ENCODE measurements at regions not wholly inside any gene's neighbourhood (a gene's known extent, or its start where the extent isn't known, plus 50 kb on each side); places are given as distances from the start of the nearest gene placed in this dataset.
A peak's percentile ranks its signal among the peaks of the same experiment; 100 is the strongest.
"Not testable (repeated sequence)": the region's sequence is repeated elsewhere in the genome, so short reads cannot be mapped to it uniquely, and the experiment has no call there.

DNA sequence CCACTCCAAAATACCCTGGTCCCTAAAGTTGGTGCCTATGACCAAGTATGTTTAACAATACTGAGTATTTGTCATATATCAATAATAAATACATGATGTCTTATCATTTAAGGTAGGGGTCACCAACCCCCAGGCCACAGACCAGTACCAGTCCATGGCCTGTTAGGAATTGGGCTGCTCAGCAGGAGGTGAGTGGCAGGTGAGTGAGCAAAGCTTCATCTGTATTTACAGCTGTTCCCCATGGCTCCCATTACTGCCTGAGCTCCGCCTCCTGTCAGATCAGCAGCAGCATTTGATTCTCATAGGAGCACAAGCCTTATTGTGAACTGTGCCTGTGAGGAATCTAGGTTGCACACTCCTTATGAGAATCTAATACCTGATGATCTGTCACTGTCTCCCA lies 126.2 kb downstream of the HNRNPD start:
- DNase-seq (ENCODE audit: low read depth) = no peak

DNA sequence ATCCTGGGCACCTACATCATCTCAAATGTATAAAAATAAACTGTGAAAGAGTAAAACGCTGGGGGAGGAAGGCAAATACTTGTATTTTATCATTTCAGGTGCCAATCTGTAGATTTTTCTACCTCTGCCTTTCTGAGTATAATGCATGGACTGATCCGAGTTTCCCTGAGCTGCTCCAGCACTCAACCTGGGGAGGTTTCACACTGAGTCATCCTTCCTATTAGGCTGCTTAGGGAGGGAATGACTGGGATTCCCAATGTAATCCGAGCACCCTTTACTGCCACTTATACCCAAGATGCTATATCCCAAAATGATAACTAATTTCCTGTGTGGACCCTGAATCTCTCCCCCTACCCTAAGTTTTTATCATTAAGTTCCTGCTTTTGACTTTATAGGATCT lies 126.6 kb downstream of the HNRNPD start:
- no peak for DNase-seq (ENCODE audit: low read depth)

DNA sequence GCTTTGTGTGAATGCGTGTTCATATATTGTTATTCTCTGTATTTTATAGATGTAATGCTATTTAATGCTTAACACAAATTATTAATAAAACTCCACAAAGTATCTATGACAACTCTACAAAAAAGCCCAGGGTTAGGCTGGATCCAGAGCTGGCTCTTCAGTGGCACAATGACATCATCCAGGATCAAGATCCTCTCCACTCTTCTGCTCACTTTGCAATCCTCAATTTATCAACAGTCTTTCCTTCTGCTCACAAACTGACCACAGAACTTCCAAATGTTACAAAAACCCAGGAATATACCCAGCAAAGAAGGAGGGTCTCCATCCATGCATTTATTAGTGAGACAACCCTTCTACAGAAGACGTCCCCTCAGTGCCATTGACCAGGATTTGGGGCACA lies 132.3 kb downstream of the HNRNPD start:
- no peak for DNase-seq (ENCODE audit: low read depth)

DNA sequence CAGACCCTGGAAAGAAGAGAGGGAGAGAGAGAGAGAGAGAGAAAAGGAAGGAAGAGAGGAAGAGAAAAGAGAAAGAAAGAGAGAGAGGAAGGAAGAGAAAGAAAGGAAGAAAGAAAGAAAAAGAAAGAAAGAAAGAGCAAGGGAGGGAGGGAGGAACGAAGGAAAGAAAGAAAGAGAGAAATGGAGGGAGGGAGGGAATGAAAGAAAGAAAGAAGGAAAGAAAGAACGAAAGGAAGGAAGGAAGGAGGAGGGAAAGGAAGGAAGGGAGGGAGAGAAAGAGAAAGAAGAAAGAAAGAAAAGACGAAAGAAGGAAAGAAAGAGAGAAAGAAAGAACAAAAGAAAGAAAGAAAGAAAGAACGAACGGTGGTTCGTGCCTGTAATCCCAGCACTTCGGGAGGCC lies 133.4 kb downstream of the HNRNPD start:
- DNase-seq (ENCODE audit: low read depth) = no peak

DNA sequence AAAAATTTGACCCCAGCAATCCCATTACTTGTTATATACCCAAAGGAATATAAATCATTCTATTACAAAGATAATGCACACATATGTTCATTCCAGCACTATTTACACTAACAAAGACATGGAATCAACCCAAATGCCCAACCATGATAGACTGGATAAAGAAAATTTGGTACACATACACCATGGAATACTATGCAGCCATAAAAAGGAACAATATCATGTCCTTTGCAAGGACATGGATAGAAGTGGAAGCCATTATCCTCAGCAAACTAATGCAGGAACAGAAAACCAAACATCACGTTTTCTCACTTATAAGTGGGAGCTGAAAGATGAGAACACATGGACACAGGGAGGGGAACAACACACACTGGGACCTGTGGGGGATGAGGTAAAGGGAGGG lies 136.6 kb downstream of the HNRNPD start:
- not testable (repeated sequence) for DNase-seq (ENCODE audit: low read depth)

DNA sequence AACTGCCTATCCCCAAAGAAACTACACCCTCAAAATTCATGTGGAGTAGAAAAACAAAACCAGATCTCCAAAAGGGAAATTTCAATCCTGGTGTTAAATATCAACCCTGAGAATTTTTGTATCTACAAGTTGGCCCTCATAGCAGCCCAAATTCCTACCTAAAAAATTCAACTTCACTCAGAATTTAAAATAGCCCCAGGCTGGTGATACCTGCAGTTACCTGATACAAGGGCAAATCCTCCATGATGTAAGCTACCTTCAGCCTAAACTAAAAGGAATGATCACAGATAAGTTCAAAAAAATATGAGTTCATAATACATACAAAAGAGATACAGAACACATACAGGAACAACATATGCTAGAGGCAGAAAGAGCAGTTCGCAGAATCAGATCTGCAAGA lies 138.4 kb downstream of the HNRNPD start:
- no peak for DNase-seq (ENCODE audit: low read depth)

DNA sequence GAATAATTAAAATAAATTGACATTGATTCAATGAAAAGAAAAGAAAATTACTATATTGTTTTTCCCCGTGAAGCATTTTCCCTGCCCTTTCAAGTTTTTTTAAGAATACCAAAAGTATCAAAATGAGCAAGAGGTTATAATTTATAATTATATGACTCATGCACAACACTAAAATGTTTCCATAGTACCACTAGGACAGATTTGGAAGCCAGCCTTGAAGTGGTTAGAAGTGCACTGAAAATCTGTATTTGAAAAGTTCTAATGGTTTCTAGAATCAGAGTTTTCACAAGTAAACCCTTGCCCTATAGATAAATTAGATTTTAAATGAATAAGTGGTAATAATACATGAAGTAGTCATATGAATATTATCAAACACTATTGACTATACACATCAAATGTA lies 140.9 kb downstream of the HNRNPD start:
- no peak for DNase-seq (ENCODE audit: low read depth)

DNA sequence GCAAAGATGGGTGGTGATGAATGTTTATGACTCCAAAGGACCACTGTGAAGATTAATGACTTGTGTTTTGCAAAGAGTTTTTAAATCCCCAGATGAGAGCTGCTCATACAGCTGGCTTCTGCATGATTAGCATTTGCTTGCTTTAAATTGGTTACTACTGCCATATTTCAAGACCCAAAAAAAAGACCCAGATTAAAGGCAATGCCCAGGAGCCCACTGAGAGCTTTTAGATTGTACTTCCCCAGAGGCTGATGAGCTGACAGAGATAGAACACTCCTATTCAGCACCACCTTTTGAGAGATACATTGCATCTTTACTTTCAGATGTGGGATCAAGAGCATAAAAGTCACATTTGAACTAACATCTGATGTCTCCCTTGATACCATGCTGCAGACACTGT lies 142.0 kb downstream of the HNRNPD start:
- no peak for DNase-seq (ENCODE audit: low read depth)

DNA sequence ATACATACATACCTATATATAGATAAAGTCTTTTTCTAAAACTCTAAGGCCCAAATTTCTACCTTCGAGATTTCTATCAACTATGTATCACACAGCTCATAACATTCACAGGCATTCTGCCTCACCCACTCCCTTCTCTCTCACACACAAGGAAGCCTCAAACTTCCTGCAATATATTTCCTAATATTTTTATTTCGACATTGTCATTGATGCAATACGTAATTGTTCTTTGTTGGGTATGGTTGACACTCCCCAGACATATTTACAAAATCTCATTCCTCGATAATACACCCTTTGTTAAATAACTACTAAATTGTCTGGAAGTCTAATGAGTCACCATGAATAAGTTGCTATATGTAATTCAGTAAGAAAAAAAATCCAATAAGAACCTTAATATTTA lies 143.5 kb downstream of the HNRNPD start:
- DNase-seq (ENCODE audit: low read depth) = no peak

DNA sequence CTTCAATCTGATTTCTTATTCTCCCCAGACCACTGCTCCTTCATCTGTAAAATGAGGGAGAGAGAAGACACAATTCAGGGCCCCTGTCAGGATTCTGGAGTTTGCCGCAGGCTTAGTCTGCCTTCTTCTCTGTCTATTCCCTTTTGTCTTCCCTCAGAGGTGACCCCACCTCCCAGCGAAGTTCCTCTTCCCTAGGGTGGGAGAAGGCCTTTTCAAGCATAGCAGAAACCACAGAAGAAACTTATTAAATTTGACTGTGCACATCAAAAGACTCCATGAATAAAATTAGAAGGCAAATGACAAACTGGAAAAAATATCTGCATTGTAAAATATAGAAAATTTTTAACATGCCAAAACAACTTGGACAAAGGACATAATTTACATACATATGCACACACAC lies 148.8 kb downstream of the HNRNPD start:
- DNase-seq (ENCODE audit: low read depth) = no peak

DNA sequence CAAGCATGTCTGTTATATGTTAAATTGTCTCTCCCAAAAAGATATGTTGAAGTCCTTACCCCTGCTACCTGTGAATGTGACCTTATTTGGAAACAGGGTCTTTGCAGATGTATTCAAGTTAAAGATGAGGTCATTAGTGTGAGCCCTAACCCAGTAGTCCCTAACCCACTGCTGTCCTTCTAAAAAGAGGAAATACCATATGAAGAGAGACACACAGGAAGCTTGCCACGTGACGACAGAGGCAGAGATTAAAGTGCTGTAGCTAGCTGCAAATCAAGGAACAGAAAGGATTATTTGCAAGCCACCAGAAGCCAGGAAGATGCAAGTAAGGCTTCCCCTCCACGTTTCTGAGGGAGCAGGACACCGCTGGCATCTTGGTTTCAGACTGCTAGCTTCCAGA lies 150.1 kb downstream of the HNRNPD start:
- no peak for DNase-seq (ENCODE audit: low read depth)

DNA sequence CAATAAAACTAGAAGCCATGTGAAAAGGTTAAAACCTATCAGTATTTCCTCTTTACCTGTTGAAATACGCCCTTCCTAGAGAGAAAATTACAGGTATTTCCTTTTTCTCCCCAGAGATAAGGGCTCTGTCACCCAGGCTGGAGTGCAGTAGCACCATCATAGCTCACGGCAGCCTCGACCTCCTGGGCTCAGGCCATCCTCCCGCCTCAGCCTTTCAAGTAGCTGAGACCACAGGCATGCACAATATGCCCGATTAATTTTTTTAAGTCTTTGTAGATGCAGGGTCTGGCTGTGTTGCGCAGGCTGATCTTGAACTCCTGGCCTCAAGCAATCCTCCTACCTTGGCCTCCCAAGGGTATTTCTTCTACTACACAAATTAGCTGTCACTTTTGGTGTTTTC lies 154.4 kb downstream of the HNRNPD start:
- DNase-seq (ENCODE audit: low read depth) = no peak

DNA sequence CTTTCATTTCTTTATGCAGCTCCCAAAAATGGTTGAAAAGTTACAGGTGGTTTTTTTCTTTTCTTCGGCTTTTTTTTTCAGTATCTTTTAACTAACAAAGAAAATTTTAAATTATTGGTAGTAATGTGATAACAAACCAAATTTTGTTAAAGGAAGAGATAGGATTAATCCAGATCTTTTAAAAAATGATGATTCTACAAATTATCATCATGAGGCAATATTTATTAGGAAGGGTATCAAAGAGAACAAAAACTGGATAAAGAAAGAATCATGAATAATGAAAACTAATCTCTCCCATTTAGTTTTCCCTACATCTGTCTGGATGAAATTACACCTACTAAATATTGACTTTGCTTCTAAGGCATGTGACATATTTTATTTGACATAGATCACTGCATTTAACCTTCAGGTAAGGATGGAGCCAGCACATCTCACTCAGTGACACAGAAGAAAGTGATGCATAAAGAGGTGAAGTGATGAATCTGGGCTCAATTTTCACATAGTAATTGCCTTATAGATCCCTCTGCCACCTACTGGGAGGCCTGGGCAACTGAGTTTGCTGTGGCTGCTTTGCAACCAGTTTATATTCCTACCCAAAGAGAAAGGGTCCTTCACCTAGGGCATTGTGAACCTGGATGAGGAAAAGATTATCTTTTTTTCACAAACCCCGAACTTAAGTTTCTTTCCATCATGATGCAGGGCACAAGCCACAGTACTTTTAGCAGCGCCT lies 155.6 kb downstream of the HNRNPD start:
- no peak for DNase-seq (ENCODE audit: low read depth)

DNA sequence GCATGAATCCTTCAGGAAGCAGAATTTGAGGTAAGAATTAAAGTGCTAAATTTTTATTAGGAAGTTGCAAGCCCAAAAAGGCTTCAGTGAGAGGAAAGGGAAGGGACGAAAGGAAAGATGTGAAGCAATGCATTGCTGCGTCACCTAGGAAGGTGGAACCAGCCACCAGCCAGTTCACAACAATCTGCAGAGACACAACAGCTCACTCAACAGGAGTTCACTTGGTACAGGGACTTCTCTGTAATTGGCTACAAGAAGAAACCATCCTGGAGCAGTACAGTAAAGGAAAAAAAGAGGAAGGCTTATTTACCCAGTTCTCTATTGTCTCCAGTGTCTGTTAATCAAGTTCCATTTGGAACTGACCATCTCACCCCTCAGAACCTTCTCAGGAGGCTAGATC lies 157.6 kb downstream of the HNRNPD start:
- no peak for DNase-seq (ENCODE audit: low read depth)

DNA sequence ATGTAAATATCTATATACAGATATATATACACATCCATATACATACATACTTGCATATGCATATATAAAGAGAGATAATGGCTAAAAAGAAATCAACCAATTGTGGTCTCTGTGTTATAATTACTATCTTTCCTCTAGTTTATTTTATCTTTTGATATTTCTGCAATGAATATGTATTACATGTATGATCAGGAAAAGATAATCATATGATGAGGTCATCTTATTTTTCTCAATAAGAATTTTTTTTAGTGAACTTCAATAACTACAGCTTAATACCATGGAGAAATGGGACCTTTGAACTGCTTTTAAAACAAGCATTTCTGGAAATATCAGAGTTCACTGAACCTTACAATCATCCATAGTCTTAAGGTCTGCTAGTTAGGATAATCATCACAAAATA lies 158.0 kb downstream of the HNRNPD start:
- no peak for DNase-seq (ENCODE audit: low read depth)

DNA sequence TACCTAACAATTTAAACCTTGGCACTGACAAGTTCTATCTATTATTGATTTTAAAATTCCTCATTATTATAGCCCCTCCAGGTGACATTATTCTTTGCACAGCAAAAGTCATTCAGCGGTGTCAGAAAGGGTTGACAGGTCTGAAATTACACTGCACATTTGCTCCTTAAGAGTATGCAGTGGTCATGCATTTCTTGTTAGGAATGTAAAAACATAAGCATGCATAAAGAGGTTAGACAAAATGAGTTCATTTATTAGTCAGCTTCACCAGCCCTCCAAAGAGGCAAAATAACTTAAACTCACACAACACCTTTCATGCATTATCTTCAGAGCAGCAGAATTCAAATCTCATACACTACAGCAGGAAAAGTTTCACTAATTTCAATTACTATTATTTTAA lies 158.8 kb downstream of the HNRNPD start:
- no peak for DNase-seq (ENCODE audit: low read depth)

DNA sequence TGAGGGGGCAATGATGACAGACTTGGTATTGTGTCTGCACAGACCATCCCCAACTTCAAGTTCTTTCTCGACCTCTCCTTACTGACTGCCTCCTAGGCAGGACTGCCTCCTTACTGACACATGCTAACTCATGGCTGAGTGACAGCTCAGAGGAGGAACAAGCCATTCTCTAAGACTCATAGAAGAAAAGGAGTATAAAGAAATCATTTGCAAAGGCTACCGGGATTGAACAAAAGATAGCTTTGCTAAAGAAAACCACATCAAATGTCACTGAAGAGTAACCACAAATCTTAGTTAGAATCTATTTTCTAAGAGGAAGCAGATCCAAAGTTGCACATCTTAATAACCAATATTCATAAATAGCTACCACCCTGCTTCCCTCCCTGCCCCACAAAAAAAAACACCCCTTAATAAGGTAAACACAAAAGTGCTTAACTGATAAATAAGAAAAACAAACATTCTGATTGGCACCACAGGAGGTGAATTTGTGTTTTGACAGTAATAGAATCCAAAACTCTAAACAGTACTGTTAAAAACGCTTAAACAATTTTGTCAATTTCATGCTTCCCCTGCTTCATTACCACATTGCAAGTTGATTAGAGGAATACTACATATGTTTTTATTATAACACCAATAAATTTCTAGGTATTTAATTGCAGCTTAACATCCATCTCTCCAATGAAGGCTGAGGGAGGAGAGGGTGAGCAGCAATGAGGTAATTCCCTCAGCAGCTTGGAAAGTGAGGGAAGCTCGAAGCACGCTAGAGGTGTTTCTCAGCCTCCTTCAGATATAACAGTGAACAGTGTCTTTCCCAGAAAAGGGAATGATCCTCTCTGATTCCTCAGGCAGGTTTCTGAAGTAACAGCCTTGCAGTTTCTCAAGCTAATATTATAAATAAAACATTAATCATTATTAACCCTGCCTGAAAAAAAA lies 160.0 kb downstream of the HNRNPD start:
- DNase-seq (ENCODE audit: low read depth) = no peak

DNA sequence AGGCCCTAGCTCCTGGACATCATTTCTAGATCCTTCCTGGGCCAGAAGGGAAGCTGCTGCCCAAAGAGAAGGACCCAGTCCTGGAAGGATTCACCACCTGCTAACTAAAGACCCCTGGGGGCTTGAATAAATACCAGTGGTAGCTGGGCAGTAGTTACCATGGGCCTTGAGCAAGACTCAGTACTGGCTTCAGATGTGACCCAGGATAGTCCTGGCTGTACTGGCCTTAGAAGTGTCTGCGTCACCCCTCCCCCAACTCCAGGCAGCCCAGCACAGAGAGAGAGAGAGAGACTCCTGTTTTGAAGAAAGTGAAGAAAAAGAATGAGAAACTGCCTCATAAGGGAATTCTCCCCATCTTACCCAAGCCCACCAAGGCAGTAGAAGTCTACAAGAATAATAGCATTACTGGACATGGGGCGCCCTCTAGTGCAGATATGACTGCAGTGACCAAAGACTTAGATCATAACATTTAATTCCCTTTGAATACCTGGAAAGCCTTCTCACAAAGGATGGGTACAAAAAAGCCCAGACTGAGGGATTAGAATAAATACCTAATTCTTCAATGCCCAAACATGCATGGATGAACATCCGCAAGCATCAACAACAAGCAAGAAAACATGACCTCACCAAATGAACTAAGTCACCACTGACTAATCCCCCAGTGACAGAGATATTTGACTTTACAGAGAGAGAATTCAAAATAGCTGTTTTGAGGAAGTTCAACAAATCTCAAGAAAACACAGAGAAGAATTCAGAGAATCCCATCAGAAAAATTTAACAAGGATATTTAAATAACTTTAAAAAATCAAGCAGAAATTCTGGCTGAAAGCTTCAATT lies 171.8 kb downstream of the HNRNPD start:
- peak; percentile 32 for DNase-seq (ENCODE audit: low read depth)

DNA sequence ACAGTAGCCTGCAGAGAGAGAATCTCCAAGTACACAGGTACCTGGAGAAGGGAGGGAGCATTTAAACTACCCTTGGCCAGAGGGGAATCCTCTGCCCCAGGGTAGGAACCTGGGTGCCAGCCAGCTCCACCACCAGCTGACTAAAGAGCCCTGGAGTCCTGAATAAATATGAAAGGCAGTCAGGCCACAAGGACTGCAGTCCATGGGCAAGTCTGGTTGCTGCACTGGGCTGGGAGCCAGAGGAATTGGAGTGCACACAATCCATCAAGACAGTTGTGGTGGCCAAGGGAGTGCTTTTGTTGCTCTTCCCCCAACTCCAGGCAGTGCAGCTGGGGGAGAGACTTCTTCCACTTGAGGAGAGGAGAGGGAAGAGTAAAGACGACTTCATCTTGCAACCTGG lies 172.5 kb downstream of the HNRNPD start:
- no peak for DNase-seq (ENCODE audit: low read depth)

DNA sequence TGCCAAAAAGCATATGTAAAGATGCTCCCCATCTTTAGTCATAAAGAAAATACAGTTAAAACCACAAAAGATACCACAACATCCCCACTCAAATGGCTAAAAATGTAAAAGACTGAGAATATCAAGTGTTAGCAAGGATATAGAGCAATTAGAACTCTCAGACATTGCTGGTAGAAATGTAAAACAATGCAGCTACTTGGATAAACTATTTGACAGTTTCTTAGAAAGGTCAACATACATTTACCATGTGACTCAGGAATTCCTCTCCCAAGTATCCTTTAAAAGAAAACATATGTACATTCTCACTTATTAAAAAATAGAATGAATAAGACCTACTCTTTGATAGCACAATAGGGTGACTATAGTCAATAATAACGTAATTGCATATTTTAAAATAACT lies 173.7 kb downstream of the HNRNPD start:
- no peak for DNase-seq (ENCODE audit: low read depth)

DNA sequence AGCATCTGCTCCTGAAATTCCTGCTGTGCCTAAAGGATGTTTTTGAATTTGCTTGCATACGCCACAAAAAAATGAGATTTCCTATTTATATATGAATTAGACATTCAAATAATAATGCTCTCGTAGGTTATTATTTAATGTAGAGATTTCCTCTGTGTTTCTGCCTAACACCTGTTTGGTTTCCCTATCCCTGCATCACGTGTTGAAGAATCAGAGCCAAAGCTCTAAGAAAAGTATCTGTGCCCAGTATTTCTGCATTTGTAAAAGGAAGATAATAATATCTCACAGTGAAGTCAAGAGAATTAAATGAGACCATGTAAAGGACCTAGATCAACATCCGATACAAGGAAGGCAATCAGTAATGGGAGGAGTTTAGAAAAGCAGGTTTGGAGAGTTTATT lies 179.5 kb downstream of the HNRNPD start:
- DNase-seq (ENCODE audit: low read depth) = no peak

DNA sequence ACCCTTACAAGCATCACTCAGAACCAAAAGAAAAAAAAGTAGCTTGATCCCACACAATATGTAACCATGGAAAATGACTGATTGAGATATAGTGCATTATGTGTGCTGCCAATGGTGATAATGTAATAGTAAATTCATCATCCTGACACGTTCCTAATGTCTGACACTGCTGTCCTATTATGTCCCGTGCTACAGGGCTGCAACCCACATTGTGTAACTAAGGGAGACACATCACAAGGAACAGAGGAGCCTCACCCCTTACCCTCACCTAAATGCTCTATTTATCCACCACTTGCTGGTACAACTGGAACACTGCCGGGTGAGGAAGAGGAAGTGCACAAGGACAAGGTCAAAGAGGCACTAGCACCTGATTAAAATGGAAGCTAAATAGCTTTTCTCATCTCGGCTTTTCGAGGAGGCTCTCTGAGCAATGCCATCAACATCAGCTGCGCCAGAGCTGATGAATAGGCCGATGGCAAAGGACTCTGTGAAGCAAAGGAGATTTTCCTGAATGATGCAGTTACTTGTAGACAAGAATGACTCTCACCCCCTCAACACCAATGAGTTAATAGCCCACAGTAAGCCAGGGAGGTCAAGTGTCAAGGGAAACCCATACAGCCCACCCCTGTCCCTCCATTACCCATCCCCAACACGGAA lies 181.6 kb downstream of the HNRNPD start:
- no peak for DNase-seq (ENCODE audit: low read depth)

Data from LHCN-M2 (cell line).